Hypothalamus (tissue), 51 donors: ENCODE measurements at regions not wholly inside any gene's neighbourhood (a gene's known extent, or its start where the extent isn't known, plus 50 kb on each side); places are given as distances from the start of the nearest gene placed in this dataset.
A peak's percentile ranks its signal among the peaks of the same experiment; 100 is the strongest.

Experiments used
- DNase-seq, 51 donors: peaks; one replicate each; lab custom pipeline; 2025; lab: John Stamatoyannopoulos, UW

DNA sequence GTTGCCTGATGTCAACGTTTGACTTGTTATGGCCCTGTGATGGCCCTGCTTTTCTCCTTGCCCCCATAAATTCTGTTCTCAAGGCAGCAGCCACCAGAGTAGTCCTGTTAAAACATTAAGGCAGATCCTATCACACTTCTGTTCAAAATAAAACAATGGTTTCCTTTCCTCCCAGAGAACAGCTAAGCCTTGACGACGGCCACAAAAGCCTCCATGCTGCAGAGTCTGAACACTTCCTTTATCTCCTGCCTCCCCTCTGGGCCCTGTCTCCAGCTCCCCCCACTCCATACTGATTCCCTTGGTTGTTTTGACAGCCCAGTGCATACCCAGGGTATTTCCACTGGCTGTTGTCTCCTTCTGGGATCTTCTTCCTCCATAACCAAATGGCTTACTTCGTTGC is 618.1 kb downstream of the MED13L start:
- no peak for DNase-seq

DNA sequence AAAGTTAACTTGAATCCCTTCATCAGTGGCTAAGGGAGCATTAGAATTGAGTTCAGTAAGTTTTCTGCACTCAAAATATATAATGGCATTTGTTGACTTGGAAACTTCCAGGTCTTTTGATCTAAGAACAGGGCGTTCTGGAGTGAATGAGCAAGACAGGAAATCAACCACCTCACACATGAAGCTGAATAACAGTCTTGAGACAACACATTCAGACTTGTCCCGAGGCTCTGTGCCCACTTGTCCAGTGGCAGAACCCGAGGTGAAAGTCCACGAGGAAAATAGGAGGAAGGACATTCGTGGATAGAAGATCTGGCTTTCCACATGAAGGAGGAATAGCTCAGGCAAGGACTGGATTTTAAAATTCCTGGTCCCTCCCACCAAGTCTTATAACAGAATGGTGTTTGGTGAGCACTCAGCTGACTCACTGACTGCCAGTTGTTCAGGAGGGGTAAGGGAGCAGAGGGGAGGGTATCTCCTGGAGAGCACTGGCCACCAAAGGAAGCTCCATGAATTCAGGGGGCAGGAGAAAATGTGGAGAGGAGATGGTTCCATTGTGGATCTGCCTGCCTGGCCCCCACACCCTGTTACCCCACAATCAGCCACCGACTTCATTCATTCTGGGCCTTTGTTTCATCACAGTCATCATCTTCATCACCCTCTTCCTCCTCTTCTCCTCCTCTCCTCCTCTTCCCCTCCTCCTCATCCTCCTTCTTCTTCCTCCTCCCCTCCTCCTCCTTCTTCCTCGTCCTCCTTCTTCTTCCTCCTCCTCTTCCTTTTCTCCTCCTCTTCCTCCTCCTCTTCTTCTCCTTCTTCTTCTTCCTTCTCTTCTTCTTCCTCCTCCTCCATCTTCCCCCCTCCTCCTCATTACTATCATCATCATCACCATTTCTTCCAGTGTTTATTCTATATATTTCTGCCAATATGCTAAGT is 620.1 kb downstream of the MED13L start:
- no peak for DNase-seq

DNA sequence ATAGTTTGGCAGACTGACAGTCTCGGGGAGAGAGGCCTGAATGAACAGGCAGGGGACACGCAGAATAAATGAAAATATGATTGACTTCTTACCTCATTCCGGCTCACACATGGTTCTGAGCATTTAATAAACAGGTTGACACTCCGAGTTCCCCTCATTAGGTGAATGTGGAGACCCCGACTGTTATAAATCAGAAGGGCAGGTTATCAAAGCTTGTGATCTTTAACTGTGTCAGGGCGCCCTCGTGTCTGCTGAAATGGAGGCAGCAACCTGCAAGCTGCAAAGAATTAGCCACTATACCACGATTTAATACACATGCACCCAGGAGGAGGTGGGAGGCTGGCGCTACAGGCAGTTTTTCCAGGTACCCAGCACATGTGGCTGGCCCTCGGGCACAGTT is 627.5 kb downstream of the MED13L start:
- no peak for DNase-seq

DNA sequence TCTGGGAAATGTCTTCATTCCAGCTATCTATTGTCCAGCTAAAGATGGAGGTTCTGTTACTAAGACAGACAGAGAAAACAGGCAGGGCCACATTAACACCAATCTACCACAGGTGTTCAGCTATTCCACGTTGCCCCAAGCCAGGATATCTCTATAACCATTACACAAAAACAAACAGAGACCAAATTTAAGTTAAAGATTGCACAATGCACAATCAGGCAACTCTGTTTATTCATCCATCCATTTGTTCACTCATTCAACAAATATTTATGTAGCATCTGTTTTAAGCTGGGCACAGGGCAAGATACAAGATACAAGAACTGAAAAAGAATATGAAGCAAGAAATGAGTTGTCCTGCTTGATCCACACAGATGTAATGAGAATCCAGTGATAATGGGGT is 629.0 kb downstream of the MED13L start:
- no peak for DNase-seq

DNA sequence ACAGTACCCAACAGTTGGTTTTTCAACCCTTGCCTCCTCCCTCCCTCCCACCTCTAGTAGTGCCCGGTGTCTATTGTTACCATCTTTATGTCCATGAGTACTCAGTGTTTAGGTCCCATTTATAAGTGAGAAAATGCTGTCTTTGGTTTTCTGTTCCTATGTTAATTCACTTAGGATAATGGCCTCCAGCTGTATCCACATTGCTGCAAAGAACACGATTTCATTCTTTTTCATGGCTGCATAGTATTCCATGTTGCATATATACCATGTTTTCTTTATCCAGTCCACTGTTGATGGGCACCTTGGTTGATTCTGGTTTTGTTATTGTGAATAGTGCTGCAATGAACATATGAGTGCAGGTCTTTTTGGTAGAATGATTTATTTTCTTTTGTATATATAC is 631.3 kb downstream of the MED13L start:
- no peak for DNase-seq

DNA sequence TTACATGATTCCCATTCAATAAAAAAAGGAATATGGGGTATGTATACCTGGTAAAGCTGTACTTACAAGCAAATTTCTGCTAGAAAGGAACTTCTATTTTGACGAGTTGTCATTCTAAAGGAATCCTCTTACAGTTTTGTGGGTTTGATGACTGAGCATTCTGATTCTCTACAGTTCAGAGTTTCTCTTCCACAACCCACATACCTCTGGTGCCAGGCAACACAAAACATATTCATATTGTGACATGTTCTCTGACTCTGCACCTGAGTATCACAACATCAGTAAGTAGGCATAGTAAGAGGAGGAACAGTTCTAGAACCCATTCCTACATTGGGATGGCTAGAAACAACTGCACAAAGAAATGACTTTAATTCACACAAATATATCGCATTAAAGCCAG is 636.6 kb downstream of the MED13L start:
- DNase-seq: no peak

DNA sequence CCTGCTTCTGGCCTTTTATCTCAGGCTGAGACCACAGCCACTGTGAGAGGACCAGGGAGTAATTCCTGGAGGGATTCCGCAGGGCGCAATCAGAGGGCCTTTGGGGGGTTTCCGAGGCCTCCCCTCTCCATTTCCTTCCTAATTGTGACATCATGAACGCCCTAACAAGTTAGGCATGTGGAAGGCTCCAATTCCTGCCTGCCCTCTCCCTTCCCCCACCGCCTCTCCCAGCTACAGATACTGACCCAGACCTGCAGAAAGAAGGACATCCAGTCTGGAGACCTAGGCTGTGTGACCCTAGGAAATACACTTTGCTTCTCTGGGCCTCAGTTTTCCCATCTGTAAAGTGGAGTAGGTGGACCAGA is 637.9 kb downstream of the MED13L start:
- DNase-seq: no peak

DNA sequence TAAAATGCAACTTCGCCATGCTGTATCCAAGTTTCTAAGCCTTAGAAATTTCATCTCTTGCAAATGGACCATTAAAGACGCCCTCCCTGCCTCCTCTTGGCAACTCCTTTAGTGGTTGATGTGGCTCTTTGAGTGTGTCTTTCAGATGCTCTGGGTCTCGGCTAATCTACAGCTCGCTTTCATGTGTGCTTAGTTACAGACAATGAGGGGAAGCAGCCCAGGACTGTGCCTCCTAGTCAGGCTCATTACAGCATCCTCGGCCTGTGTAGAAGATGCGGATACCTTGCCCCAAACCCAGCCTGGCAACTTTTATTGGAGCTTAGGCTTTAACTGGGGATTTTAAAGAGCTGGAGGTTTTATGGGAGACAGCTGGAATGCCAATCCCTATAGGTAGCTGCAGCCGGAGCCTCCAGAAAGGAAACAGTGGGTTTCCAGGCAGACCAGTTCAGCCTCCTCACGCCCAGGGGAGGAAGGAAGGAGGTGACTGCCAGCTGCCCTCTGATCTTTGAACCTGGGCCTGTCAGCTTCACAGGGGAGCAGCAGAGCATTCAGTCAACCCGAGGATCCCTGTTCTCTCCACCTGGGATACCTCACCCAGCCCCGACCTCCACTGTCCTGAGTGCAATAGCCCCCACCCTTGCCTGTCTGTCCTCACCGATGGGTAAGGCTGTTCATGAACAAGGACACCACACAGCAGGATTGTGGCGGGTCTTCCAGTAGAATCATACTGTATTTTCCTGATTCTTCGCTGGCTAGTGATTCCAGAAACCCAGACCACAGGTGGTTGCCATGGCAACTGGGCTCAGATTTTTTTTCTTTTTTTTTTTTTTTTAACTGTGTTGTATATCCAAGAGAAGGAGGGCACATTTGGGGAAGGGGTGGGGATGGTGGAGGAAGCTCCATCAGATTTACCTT is 638.5 kb downstream of the MED13L start:
- DNase-seq: peak in 3 of 51 donors; percentile 4 to 31 (median 10)

DNA sequence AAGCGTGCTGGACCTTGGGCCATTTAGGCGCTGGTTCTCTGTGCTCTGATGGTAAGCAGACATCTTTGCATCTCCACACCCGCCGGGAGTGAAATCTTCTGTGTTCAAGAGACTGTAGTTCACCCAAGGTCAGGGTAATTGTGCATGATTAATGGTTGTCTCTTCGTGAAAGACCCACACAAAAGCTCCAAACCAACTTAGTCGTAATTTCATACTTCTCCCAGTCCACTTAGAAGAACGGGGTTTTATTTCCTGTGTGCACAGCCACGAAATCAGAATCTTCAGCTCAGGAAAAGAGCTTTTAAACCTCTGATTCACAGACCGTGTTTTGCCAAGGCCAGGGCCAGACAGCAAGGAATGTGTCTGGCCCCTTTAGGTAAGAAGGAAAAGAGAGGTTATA is 640.9 kb downstream of the MED13L start:
- DNase-seq: no peak

DNA sequence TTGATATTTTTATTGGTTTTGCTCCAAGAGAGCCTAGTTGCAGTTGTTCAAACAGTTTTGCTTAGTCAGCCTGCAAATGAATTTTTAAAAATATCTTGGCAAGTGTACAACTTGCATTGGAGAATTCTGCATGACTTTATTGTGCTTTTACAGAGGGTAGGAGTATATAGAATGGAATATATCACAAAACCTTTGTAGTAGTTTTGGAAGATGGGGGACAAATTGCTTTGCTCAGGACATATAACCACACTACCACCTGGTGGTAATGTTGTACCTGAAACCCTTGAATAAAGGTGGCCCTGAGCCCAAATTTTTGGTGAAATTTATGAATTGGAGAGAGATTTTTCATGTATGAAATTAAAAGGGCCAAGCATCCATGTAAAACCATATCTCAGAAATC is 645.2 kb downstream of the MED13L start:
- DNase-seq: peak in 1 of 51 donors; percentile 2

DNA sequence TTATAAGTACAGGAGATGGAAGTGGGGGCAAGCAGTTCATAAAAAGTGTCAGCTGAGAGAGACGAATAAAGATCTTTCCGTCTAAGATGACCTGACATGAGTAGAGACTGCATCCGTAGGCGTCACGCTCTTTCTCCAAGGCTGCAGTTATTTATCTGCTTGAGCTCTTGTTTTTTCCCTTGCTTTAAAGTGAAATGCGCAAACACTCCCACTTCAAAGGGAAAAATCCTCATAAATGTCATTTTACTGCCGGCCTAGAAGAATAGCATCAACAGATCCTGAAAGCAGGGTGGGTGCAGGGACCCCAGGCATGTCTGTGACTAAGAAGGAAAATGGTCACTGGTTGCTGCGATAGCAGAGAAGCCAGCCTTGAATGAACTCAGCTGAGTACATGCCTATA is 647.4 kb downstream of the MED13L start:
- no peak for DNase-seq

DNA sequence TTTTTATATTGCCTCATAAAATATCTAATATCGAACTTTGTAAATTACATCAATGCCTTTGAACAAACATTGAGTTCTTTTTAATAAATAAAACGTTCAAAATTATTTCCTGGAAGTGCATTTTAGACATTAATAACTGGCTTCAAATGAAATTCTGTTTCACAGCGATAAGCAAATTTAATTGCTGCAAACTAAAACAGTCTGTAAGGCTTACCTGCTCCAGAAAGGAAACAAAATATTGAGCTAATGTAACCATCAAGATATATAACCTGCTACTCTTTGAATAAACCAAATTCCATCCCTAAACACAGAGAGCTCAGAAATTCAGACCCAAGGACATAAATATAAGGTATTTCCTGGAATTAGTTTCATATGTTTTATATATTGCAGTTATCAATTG is 651.3 kb downstream of the MED13L start:
- DNase-seq: no peak

DNA sequence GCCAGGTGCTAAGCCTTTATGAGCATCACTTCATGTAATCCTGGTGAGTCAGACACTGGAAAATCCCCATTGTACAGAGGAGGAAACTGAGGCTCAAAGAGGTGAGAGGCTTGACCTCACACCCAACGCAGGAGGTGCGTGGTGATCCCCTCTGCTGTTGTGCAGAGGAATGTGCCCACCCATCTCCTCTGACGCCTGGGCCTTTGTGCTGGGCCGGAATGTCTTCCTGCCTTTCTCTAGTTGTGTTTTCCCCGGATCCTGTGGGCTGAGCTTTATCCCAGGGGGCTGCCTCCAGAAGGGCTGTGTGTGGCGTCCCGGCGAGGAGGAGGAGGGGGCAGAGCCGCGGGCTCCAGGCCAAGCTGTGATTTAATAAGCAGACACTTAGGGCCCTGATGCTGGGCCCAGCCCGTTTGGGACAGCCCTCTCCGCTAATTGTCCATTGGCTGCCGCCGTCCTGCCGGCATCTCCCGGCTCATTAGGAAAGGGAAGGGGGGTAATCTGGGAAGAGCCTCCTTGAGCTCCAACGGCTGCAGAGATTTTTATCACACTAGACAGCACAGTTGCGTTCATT is 653.6 kb downstream of the MED13L start:
- DNase-seq: no peak

DNA sequence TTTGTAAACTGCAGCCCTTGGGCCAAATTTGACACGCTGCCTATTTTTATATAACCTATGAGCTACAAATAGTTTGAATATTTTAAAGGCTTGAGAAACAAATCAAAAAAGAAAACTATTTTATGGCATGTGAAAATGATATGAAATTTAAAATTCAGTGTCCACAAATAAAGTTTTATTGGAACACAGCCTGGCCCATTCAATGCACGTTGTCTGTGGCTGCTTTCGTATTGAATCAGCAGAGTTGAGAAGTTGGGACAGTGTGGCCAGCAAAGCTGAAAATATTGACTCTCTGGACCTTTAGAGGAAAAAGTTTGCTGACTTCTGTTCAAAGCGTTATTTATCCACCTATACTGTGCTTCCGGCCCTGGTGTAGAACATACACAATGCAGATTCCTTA is 654.2 kb downstream of the MED13L start:
- DNase-seq: no peak

DNA sequence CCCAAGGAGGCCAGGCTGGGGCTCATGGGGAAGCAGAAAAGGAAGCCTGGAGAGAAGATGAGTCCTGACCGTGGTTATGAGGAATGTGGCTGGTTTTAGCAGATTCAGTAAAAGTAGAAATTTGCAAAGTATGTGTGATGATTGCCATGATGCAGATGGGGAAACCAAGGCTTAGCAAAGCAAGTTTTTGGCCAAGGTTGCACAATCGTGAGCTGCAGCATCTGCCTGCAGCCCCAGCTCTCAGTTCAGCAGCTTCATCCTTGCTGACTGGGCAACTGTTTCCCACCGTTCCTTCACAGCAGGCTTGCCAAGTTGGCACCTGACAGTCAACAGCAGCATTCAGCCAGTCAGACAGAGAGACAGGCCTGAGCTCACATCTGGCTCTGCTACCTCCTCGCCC is 656.7 kb downstream of the MED13L start:
- no peak for DNase-seq

DNA sequence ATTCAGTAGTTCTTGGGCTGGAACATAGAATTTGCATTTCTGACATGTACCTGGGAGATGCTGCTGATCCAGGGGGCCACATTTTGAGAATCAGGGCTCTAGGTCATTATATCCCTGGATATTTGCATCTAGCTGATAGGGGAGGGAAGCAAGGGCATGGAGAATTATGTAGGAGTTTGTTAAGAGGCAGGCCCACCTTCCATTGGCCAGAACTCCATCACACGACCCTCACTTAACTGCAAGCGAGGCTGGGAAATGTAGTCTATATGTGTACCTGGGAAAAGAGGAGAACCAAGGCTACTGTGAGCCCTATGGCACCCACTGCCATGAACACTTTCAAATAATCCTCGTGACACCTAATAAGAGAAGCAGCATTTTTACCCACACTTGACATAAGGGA is 657.6 kb downstream of the MED13L start:
- DNase-seq: no peak

DNA sequence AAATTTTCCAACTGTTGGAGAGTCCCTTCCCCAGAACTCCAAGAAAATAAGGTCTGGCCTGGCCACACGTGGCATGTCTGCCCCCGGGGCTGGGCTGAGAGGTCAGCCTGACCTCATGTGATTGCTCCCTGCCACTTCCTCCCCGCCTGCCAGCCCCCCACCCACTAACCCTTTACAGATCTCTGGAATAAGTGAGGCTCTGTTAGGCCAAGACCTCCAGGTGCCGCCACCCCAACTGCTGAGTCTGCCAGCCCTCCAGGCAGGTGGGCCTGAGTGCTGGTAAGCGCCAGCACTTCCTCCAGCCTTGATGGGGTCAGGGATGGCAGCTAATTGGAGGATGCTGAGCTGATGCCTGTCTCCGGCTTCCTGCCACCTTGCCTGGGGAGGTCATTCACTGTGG is 658.4 kb downstream of the MED13L start:
- DNase-seq: no peak

DNA sequence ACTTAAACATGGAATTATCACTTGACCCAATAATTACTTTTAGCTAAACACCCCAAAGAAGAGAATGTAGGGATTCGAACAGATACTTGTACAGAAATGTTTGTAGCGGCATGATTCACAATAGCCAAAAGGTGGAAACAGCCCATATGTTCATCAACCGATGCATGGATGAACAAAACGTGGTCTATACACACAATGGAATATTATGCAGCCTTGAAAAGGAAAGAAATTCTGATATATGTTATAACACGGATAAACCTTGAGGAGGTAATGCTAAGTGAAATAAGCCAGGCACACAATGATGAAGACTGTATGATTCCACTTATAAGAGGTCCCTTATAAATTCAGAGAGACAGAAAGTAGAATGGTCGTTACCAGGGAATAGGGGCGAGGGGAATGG is 659.4 kb downstream of the MED13L start:
- no peak for DNase-seq

DNA sequence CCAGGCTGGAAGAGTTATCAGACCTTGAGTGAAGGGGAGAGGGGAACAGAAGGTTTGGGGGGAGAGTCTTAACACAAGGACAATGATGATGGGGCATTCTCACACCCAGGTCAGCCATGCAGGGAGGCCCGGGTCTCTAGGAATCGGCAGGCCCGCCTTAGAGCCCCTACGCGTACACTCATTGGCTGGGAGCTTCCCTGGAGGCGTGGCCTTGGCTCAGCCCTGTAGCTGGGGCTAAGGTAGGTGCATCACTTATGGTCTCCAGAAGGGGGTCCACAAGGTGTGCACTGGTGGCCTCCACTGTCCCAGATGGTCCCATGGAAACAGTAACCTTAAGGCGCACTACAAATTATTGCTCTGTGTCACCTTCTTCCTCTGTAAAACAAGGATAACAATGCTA is 660.1 kb downstream of the MED13L start:
- no peak for DNase-seq

DNA sequence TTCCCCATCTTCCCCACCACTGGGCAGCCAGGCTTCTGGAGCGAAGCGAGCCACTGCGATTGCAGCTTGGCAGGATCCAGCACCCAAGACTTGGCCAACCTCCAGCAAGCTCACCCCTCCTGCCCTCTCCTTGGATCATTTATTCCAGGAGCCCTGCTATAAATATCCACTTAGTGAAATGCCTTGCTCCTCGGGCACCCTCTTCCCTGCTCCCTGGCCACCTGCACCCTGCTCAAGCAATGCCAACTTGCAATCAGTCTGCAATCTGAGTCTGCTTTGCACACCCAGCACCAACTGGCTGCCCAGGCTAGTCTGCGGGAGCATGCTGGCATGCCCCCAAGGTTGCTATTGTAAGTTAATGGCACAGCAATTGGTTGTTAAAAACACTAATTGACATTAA is 666.0 kb downstream of the MED13L start:
- DNase-seq: peak in 2 of 51 donors; percentile 1

DNA sequence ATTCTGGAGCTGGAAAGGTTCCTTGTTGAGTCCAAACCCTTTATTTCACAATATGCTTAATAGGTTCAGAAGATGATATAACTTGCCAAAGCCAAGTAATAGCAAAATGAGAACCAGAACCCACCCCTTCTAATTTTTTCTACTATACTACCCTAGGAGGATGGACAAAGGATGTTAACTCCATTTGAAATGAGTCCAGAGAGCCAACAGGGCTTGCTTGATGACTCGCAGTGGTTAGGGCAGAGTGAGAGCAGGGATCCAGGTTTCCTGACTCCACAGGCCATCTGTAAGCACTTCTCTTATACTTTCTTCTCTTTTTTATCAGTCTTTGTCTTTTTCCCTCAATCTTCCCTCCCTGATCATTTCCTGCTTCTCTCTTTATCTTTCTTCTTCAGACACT is 668.1 kb downstream of the MED13L start:
- no peak for DNase-seq
